Mesendoderm (in vitro differentiated cells): ENCODE measurements at regions not wholly inside any gene's neighbourhood (a gene's known extent, or its start where the extent isn't known, plus 50 kb on each side); places are given as distances from the start of the nearest gene placed in this dataset.

Source experiments
- DNase-seq: peaks from one replicate; pipeline ENCODE4 v3.0.0; 2013
- H2AK5ac ChIP-seq: 2 replicates; pipeline ENCODE4 v1.6.1; 2013; ENCODE audit warnings: low read length, inconsistent platforms
- H2BK120ac ChIP-seq: 2 replicates; pipeline ENCODE4 v1.6.1; 2013; ENCODE audit warnings: low read depth, mild to moderate bottlenecking, low read length, moderate library complexity, mixed read lengths
- H2BK15ac ChIP-seq: replicated peaks from 2 replicates; pipeline ENCODE4 v1.6.1; 2013; ENCODE audit warnings: low read depth, mild to moderate bottlenecking, moderate library complexity
- H2BK5ac ChIP-seq: 2 replicates; pipeline ENCODE4 v1.6.1; 2013; ENCODE audit warnings: low read length, inconsistent platforms
- H3K18ac ChIP-seq: 2 replicates; pipeline ENCODE4 v1.6.1; 2013; ENCODE audit warnings: mild to moderate bottlenecking, low read length, mixed read lengths
- H3K23ac ChIP-seq: one replicate; pipeline ENCODE4 v1.6.1; 2013; ENCODE audit warnings: low read length
- H3K27ac ChIP-seq: 2 replicates; pipeline ENCODE4 v1.5.1; 2013; ENCODE audit warnings: low read depth, mild to moderate bottlenecking, inconsistent platforms, low read length, moderate library complexity
- H3K27me3 ChIP-seq: 2 replicates; pipeline ENCODE4 v1.6.1; 2013; ENCODE audit warnings: low read length, control low read depth, mild to moderate bottlenecking, inconsistent platforms; ENCODE audit not compliant: insufficient read depth, poor library complexity
- H3K36me3 ChIP-seq: 2 replicates; pipeline ENCODE4 v1.6.1; 2013; ENCODE audit warnings: low read length, inconsistent platforms; ENCODE audit not compliant: control insufficient read depth, insufficient read depth
- H3K4ac ChIP-seq: one replicate; pipeline ENCODE4 v1.6.1; 2013; ENCODE audit warnings: low read depth, mild to moderate bottlenecking, low read length, moderate library complexity
- H3K4me1 ChIP-seq: 2 replicates; pipeline ENCODE4 v1.6.1; 2013; ENCODE audit warnings: low read depth, low read length, inconsistent platforms; ENCODE audit not compliant: control insufficient read depth
- H3K4me2 ChIP-seq: 2 replicates; pipeline ENCODE4 v1.6.1; 2013; ENCODE audit warnings: low read length
- H3K4me3 ChIP-seq: 2 replicates; pipeline ENCODE4 v1.5.1; 2013; ENCODE audit warnings: mild to moderate bottlenecking, low read length
- H3K56ac ChIP-seq: one replicate; pipeline ENCODE4 v1.6.1; 2013; ENCODE audit warnings: low read length
- H3K79me1 ChIP-seq: 2 replicates; pipeline ENCODE4 v1.6.1; 2013; ENCODE audit warnings: low read length, inconsistent platforms
- H3K79me2 ChIP-seq: 2 replicates; pipeline ENCODE4 v1.6.1; 2013; ENCODE audit warnings: mild to moderate bottlenecking, low read length; ENCODE audit not compliant: control insufficient read depth, insufficient read depth
- H3K9ac ChIP-seq: 2 replicates; pipeline ENCODE4 v1.6.1; 2013; ENCODE audit warnings: low read length, inconsistent platforms
- H4K5ac ChIP-seq: one replicate; pipeline ENCODE4 v1.6.1; 2013; ENCODE audit warnings: low read length
- H4K8ac ChIP-seq: one replicate; pipeline ENCODE4 v1.6.1; 2013; ENCODE audit warnings: low read depth, mild to moderate bottlenecking, control low read depth, low read length, moderate library complexity
- WGBS: extraction: QIAGEN DNeasy Blood & Tissue Kit; methylation state at CpG from one replicate; pipeline ENCODE4 v1.1.7; 2013; ENCODE audit warnings: low lambda C conversion rate, missing lambda C conversion rate; ENCODE audit not compliant: insufficient coverage; ENCODE audit errors: extremely low coverage; 5-methylcytosine and 5-hydroxymethylcytosine counted together

- Histone ChIP-seq H4K5ac (no peak overlapping the region), H3K27ac (no peak overlapping the region), H2BK120ac (no peak overlapping the region), H3K79me2 (no peaks in the 10 kb centered on the region), H3K4me2 (no peak overlapping the region), H3K9ac (no peak overlapping the region), H3K27me3 (no peaks in the 10 kb centered on the region), H3K4me1 (no peaks in the 10 kb centered on the region), H3K4me3 (no peak overlapping the region), H2BK5ac (no peak overlapping the region), H4K8ac (no peak overlapping the region), H3K56ac (no peak overlapping the region), H2BK15ac (no peak overlapping the region), H3K79me1 (no peaks in the 10 kb centered on the region), H3K4ac (no peak overlapping the region), H3K36me3 (no peaks in the 10 kb centered on the region), H3K18ac (no peak overlapping the region), H3K23ac (no peak overlapping the region), H2AK5ac (no peak overlapping the region)
- WGBS = no CpG with 5 or more reads among the region's 2 CpGs
- no peak for DNase-seq
Observed at GRCh38 chr9:28707616-28708015, 1134.3 kb upstream of the C9orf72 start.

- Histone ChIP-seq H3K18ac (no peak overlapping the region), H3K4ac (no peak overlapping the region), H3K27me3 (no peaks in the 10 kb centered on the region), H3K23ac (no peak overlapping the region), H4K5ac (no peak overlapping the region), H2BK120ac (no peak overlapping the region), H3K4me3 (no peak overlapping the region), H2AK5ac (no peak overlapping the region), H3K27ac (no peak overlapping the region), H3K9ac (no peak overlapping the region), H3K79me1 (no peaks in the 10 kb centered on the region), H3K4me1 (no peaks in the 10 kb centered on the region), H2BK5ac (no peak overlapping the region), H3K79me2 (no peaks in the 10 kb centered on the region), H4K8ac (no peak overlapping the region), H3K4me2 (no peak overlapping the region), H2BK15ac (no peak overlapping the region), H3K36me3 (no peaks in the 10 kb centered on the region), H3K56ac (no peak overlapping the region)
- DNase-seq = no peak
- no CpG with 5 or more reads among the region's 3 CpGs for WGBS
Observed at GRCh38 chr9:28714188-28714587, 1140.9 kb upstream of the C9orf72 start.

GRCh38 chr9:28718226-28718625 lies 1144.9 kb upstream of the C9orf72 start:
- Histone ChIP-seq H3K79me2 (no peaks in the 10 kb centered on the region), H3K4me3 (no peak overlapping the region), H3K56ac (no peak overlapping the region), H3K18ac (no peak overlapping the region), H2BK15ac (no peak overlapping the region), H2AK5ac (no peak overlapping the region), H4K5ac (no peak overlapping the region), H3K9ac (no peak overlapping the region), H4K8ac (no peak overlapping the region), H2BK120ac (no peak overlapping the region), H3K27me3 (no peaks in the 10 kb centered on the region), H3K4ac (no peak overlapping the region), H2BK5ac (no peak overlapping the region), H3K23ac (no peak overlapping the region), H3K4me2 (no peak overlapping the region), H3K27ac (no peak overlapping the region), H3K79me1 (no peaks in the 10 kb centered on the region), H3K36me3 (no peaks in the 10 kb centered on the region), H3K4me1 (no peaks in the 10 kb centered on the region)
- DNase-seq = no peak
- WGBS = no CpG with 5 or more reads among the region's 1 CpG

- H3K4me2 ChIP-seq = no peak overlapping the region
- no peaks in the 10 kb centered on the region for H3K79me2 ChIP-seq
- H3K79me1 ChIP-seq = no peaks in the 10 kb centered on the region
- H2BK120ac ChIP-seq = no peak overlapping the region
- H3K23ac ChIP-seq = no peak overlapping the region
- H2BK15ac ChIP-seq = no peak overlapping the region
- no peak overlapping the region for H2AK5ac ChIP-seq
- DNase-seq = no peak
- H3K27me3 ChIP-seq = no peaks in the 10 kb centered on the region
- no CpG with 5 or more reads among the region's 1 CpG for WGBS
- H3K27ac ChIP-seq = no peak overlapping the region
- H3K56ac ChIP-seq = no peak overlapping the region
- H3K9ac ChIP-seq = no peak overlapping the region
- no peak overlapping the region for H4K5ac ChIP-seq
- no peak overlapping the region for H2BK5ac ChIP-seq
- H3K36me3 ChIP-seq = no peaks in the 10 kb centered on the region
- H4K8ac ChIP-seq = no peak overlapping the region
- H3K4me3 ChIP-seq = no peak overlapping the region
- H3K4ac ChIP-seq = no peak overlapping the region
- no peaks in the 10 kb centered on the region for H3K4me1 ChIP-seq
- H3K18ac ChIP-seq = no peak overlapping the region
Observed at GRCh38 chr9:28720746-28721145, 1147.5 kb upstream of the C9orf72 start.

- no peaks in the 10 kb centered on the region for H3K79me1 ChIP-seq
- H3K4me2 ChIP-seq = no peak overlapping the region
- H3K4me1 ChIP-seq = no peaks in the 10 kb centered on the region
- H3K27ac ChIP-seq = no peak overlapping the region
- H3K4ac ChIP-seq = no peak overlapping the region
- H3K27me3 ChIP-seq = no peaks in the 10 kb centered on the region
- DNase-seq = peak; percentile 27
- no peak overlapping the region for H3K9ac ChIP-seq
- no peak overlapping the region for H4K8ac ChIP-seq
- WGBS = no CpG with 5 or more reads among the region's 2 CpGs
- H2AK5ac ChIP-seq = no peak overlapping the region
- no peak overlapping the region for H3K18ac ChIP-seq
- no peaks in the 10 kb centered on the region for H3K36me3 ChIP-seq
- H3K4me3 ChIP-seq = no peak overlapping the region
- H3K56ac ChIP-seq = no peak overlapping the region
- no peak overlapping the region for H4K5ac ChIP-seq
- no peak overlapping the region for H2BK15ac ChIP-seq
- H2BK120ac ChIP-seq = no peak overlapping the region
- no peak overlapping the region for H3K23ac ChIP-seq
- H3K79me2 ChIP-seq = no peaks in the 10 kb centered on the region
- no peak overlapping the region for H2BK5ac ChIP-seq
Observed at GRCh38 chr9:28730111-28730510, 1156.8 kb upstream of the C9orf72 start.

- H3K9ac ChIP-seq = no peak overlapping the region
- no peak overlapping the region for H4K8ac ChIP-seq
- H3K56ac ChIP-seq = no peak overlapping the region
- H3K4me3 ChIP-seq = no peak overlapping the region
- H3K23ac ChIP-seq = no peak overlapping the region
- no peaks in the 10 kb centered on the region for H3K27me3 ChIP-seq
- no peaks in the 10 kb centered on the region for H3K79me2 ChIP-seq
- no peak overlapping the region for H2AK5ac ChIP-seq
- H2BK120ac ChIP-seq = no peak overlapping the region
- no peak overlapping the region for H2BK5ac ChIP-seq
- no peak overlapping the region for H3K4me2 ChIP-seq
- DNase-seq = no peak
- H2BK15ac ChIP-seq = no peak overlapping the region
- no peak overlapping the region for H4K5ac ChIP-seq
- no CpG with 5 or more reads among the region's 1 CpG for WGBS
- no peak overlapping the region for H3K27ac ChIP-seq
- H3K4ac ChIP-seq = no peak overlapping the region
- no peaks in the 10 kb centered on the region for H3K4me1 ChIP-seq
- no peaks in the 10 kb centered on the region for H3K36me3 ChIP-seq
- no peaks in the 10 kb centered on the region for H3K79me1 ChIP-seq
- H3K18ac ChIP-seq = no peak overlapping the region
Observed at GRCh38 chr9:28735738-28736342, 1162.6 kb upstream of the C9orf72 start.
